PC-9 (cell line): ENCODE measurements at regions not wholly inside any gene's neighbourhood (a gene's known extent, or its start where the extent isn't known, plus 50 kb on each side); places are given as distances from the start of the nearest gene placed in this dataset.

Experiments
- BruUV-seq: library from RNA; stranded (reverse); fragments of 400-500 nt; replicated peaks from 2 replicates; lab custom pipeline; 2021; lab: Mats Ljungman, UMichigan
- CTCF ChIA-PET: fragments of 300-600 bp; sonication (Branson Sonifier 250); formaldehyde crosslinking; loops from one replicate; lab custom pipeline; 2022; ENCODE audit warnings: antibody characterized with exemption; lab: Charles Lee
- POLR2A ChIA-PET: fragments of 300-600 bp; sonication (Branson Sonifier 250); formaldehyde crosslinking; loops from one replicate; lab custom pipeline; 2022; ENCODE audit warnings: antibody characterized with exemption; ENCODE audit not compliant: unreplicated experiment; lab: Charles Lee
- DNase-seq, 2 experiments: peaks; one replicate each; pipeline versions ENCODE4 v3.0.0 to v3.0.0-alpha.2; 2015 to 2022; ENCODE audit warnings: mixed read lengths in 1 of 2
- H2AFZ ChIP-seq: fragments of 200-600 bp; sonication (generic); 2 replicates; pipeline ENCODE4 v1.8.1; 2017; ENCODE audit warnings: antibody characterized with exemption
- H3F3A ChIP-seq: fragments of 200-600 bp; sonication (generic); 2 replicates; pipeline ENCODE4 v1.8.1; 2017; ENCODE audit warnings: antibody characterized with exemption, mild to moderate bottlenecking, low read depth; ENCODE audit not compliant: insufficient read depth
- H3K27ac ChIP-seq: fragments of 200-600 bp; sonication (generic); 2 replicates; pipeline ENCODE4 v1.6.1; 2016; ENCODE audit warnings: mixed run types
- H3K27me3 ChIP-seq: fragments of 200-600 bp; sonication (generic); 2 replicates; pipeline ENCODE4 v1.6.1; 2016; ENCODE audit warnings: low read depth, mixed run types; ENCODE audit not compliant: insufficient read depth
- H3K36me3 ChIP-seq: fragments of 200-600 bp; sonication (generic); 2 replicates; pipeline ENCODE4 v1.6.1; 2016; ENCODE audit warnings: low read depth, mixed run types
- H3K4me1 ChIP-seq: fragments of 200-600 bp; sonication (generic); replicated peaks from 2 replicates; pipeline ENCODE4 v1.6.1; 2016; ENCODE audit warnings: mixed run types; ENCODE audit not compliant: insufficient read depth
- H3K4me2 ChIP-seq: fragments of 200-600 bp; sonication (generic); 2 replicates; pipeline ENCODE4 v1.6.1; 2017; ENCODE audit warnings: mixed run types
- H3K4me3 ChIP-seq: fragments of 200-600 bp; sonication (generic); 2 replicates; pipeline ENCODE4 v1.6.1; 2016; ENCODE audit warnings: mixed run types
- H3K79me2 ChIP-seq: fragments of 200-600 bp; sonication (generic); 2 replicates; pipeline ENCODE4 v1.6.1; 2017; ENCODE audit warnings: low read depth, mixed run types
- H3K9me2 ChIP-seq: fragments of 200-600 bp; sonication (generic); 2 replicates; pipeline ENCODE4 v1.8.1; 2017; ENCODE audit warnings: mild to moderate bottlenecking; ENCODE audit not compliant: insufficient read depth
- H3K9me3 ChIP-seq: fragments of 200-600 bp; sonication (generic); 2 replicates; pipeline ENCODE4 v1.8.1; 2016; ENCODE audit warnings: low read depth; ENCODE audit not compliant: insufficient read depth
- H4K20me1 ChIP-seq: fragments of 200-600 bp; sonication (generic); 2 replicates; pipeline ENCODE4 v1.8.1; 2017; ENCODE audit not compliant: insufficient read depth
- EZH2 ChIP-seq: fragments of 200-600 bp; sonication (generic); IDR thresholded peaks from 2 replicates; pipeline ENCODE4 v1.8.0; 2017; ENCODE audit warnings: antibody characterized with exemption, low read depth
- intact Hi-C: fragments of 100-400 bp; cut with micrococcal nuclease; formaldehyde crosslinking; loops from one replicate; pipeline ENCODE4 v1.10.0; 2022; ENCODE audit not compliant: unreplicated experiment
- TF ChIP-seq, protein P1 (sequence below): fragments of 200-600 bp; sonication (generic); conservative IDR thresholded peaks from 2 replicates; pipeline ENCODE4 v1.6.1; 2017; ENCODE audit warnings: mixed run types, antibody characterized with exemption, mild to moderate bottlenecking, moderate library complexity

GRCh38 chr13:81018936-81019335, 678.0 kb upstream of the SPRY2 start:
- no peaks in the 10 kb centered on the region for H3F3A ChIP-seq
- no peaks in the 10 kb centered on the region for H3K79me2 ChIP-seq
- no peaks in the 10 kb centered on the region for H3K36me3 ChIP-seq
- ChIA-PET POLR2A (interaction anchor here (0.6 kb wide), 1 partner anchor 35 kb away, joined by 7 read pairs; no protein-coding TSS in a partner anchor), CTCF (no interaction called here)
- H3K9me2 ChIP-seq = 0 out of 2 replicates have a peak, but pooled peaks cover 5% of the 10 kb centered on the region
- no peaks in the 10 kb centered on the region for H3K9me3 ChIP-seq
- no peak overlapping the region for H3K4me3 ChIP-seq
- H2AFZ ChIP-seq = no peak overlapping the region
- BruUV-seq = no TSS peak
- intact Hi-C loops = loop anchor here (5.0 kb wide), 1 partner anchor 1597 kb away; no protein-coding TSS in a partner anchor
- no peak for TF ChIP-seq EZH2
- TF ChIP-seq, protein P1, sequence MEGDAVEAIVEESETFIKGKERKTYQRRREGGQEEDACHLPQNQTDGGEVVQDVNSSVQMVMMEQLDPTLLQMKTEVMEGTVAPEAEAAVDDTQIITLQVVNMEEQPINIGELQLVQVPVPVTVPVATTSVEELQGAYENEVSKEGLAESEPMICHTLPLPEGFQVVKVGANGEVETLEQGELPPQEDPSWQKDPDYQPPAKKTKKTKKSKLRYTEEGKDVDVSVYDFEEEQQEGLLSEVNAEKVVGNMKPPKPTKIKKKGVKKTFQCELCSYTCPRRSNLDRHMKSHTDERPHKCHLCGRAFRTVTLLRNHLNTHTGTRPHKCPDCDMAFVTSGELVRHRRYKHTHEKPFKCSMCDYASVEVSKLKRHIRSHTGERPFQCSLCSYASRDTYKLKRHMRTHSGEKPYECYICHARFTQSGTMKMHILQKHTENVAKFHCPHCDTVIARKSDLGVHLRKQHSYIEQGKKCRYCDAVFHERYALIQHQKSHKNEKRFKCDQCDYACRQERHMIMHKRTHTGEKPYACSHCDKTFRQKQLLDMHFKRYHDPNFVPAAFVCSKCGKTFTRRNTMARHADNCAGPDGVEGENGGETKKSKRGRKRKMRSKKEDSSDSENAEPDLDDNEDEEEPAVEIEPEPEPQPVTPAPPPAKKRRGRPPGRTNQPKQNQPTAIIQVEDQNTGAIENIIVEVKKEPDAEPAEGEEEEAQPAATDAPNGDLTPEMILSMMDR = no peak
- no peaks in the 10 kb centered on the region for H3K27me3 ChIP-seq
- no peak overlapping the region for H3K4me2 ChIP-seq
- no peak for DNase-seq
- H4K20me1 ChIP-seq = no peaks in the 10 kb centered on the region
- H3K4me1 ChIP-seq = no peaks in the 10 kb centered on the region
- no peak overlapping the region for H3K27ac ChIP-seq

DNA sequence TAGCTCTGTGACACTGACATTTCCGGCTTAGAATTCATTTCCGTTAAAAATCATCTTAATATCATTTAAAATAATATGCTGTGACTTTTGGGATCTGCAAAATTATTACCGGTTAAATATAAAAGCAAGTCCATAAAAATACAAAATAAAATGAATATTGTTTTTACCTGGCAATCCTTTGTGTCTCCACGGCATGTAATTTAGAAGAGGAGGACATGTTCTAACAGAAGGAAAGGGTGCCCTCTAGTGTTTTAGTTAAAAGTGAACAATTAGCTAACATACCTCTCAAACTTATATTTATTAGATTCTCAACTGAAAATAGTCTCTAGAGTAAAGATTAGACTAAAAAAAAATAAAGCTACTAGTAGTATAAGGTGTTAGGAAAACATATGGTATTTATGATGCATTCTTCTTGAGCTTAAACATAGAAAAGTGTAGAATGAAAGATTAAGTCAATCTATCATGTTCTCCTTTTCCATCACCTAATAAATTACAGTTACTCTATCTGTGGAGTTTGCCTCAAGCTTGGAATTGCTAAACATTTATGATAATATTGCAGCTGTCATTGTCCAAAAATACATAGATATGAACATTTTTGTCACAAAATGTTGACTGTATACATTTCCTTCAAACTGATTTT, 676.7 kb upstream of the SPRY2 start:
- TF ChIP-seq, protein P1 = peak; percentile 70
- TF ChIP-seq EZH2 = no peak
- CTCF ChIA-PET = interaction anchor here (1.0 kb wide), 2 partner anchors 39 to 674 kb away, joined by 3 read pairs; no protein-coding TSS in a partner anchor
- Histone ChIP-seq H3F3A (no peaks in the 10 kb centered on the region), H2AFZ (no peak overlapping the region), H3K9me3 (no peaks in the 10 kb centered on the region), H3K27me3 (no peaks in the 10 kb centered on the region), H3K36me3 (no peaks in the 10 kb centered on the region), H3K4me3 (no peak overlapping the region), H3K79me2 (no peaks in the 10 kb centered on the region), H3K4me1 (no peaks in the 10 kb centered on the region), H3K4me2 (no peak overlapping the region), H4K20me1 (no peaks in the 10 kb centered on the region), H3K27ac (no peak overlapping the region), H3K9me2 (0 out of 2 replicates have a peak, but pooled peaks cover 5% of the 10 kb centered on the region)
- intact Hi-C loops = loop anchor here (1.0 to 5.0 kb wide), 2 partner anchors 1468 to 1595 kb away; no protein-coding TSS in a partner anchor
- DNase-seq = no peak
- POLR2A ChIA-PET = interaction anchor here (0.6 to 0.7 kb wide), 2 partner anchors 399 to 1337 kb away, joined by 3 to 4 read pairs; no protein-coding TSS in a partner anchor
- BruUV-seq = no TSS peak

DNA sequence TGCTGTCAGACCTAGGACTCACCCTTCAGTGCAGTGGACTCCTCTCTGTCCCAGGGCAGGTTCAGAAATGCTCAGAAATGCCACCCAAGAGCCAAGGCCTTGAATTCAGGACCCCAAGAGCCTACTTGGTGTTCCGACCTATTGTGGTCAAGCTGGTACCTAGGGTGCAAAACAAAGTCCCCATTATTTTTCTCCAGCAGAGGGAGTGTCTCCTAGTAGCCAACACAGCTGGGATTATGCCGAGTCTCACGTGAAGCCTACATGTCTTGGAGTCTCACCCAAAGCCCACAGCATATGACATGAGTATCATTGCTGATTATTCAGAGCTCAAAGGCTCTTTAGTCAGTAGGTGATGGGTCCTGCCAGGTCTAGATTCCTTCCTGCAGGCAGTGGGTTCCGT, 671.1 kb upstream of the SPRY2 start:
- no peaks in the 10 kb centered on the region for H4K20me1 ChIP-seq
- no peaks in the 10 kb centered on the region for H3K27me3 ChIP-seq
- H3K9me3 ChIP-seq = no peaks in the 10 kb centered on the region
- H3K4me1 ChIP-seq = no peaks in the 10 kb centered on the region
- no peak overlapping the region for H2AFZ ChIP-seq
- no peaks in the 10 kb centered on the region for H3K9me2 ChIP-seq
- H3K36me3 ChIP-seq = no peaks in the 10 kb centered on the region
- no peak for DNase-seq
- no peak overlapping the region for H3K27ac ChIP-seq
- ChIA-PET POLR2A (no interaction called here), CTCF (no interaction called here)
- no TSS peak for BruUV-seq
- TF ChIP-seq EZH2 = no peak
- TF ChIP-seq, protein P1 = no peak; the same call in 1 of the 2 replicates
- H3K79me2 ChIP-seq = no peaks in the 10 kb centered on the region
- intact Hi-C loops = no loop called here
- no peak overlapping the region for H3K4me2 ChIP-seq
- H3F3A ChIP-seq = no peaks in the 10 kb centered on the region
- no peak overlapping the region for H3K4me3 ChIP-seq
